H9 (cell line): ENCODE measurements at regions not wholly inside any gene's neighbourhood (a gene's known extent, or its start where the extent isn't known, plus 50 kb on each side); places are given as distances from the start of the nearest gene placed in this dataset.

ENCODE experiments used
- DNase-seq: peaks from one replicate; pipeline ENCODE4 v3.0.0-alpha.2; 2017
- H2AFZ ChIP-seq: one replicate; pipeline ENCODE4 v1.6.1; 2013; ENCODE audit warnings: mild to moderate bottlenecking, low read length, control low read depth, moderate library complexity
- H2AK5ac ChIP-seq: 2 replicates; pipeline ENCODE4 v1.6.1; 2013; ENCODE audit warnings: low read length, control low read depth, mixed read lengths; ENCODE audit not compliant: insufficient read length
- H2BK120ac ChIP-seq: one replicate; pipeline ENCODE4 v1.6.1; 2013; ENCODE audit warnings: low read depth, mild to moderate bottlenecking, low read length, control low read depth, inconsistent platforms; ENCODE audit not compliant: poor library complexity, severe bottlenecking
- H2BK12ac ChIP-seq: 2 replicates; pipeline ENCODE4 v1.6.1; 2013; ENCODE audit warnings: low read length, control low read depth, mixed read lengths, low read depth; ENCODE audit not compliant: insufficient read length
- H2BK15ac ChIP-seq: 2 replicates; pipeline ENCODE4 v1.6.1; 2013; ENCODE audit warnings: low read depth, low read length, control low read depth
- H2BK20ac ChIP-seq: one replicate; pipeline ENCODE4 v1.6.1; 2013; ENCODE audit warnings: low read depth, mild to moderate bottlenecking, low read length, control low read depth, inconsistent platforms; ENCODE audit not compliant: poor library complexity, severe bottlenecking
- H2BK5ac ChIP-seq: 2 replicates; pipeline ENCODE4 v1.6.1; 2013; ENCODE audit warnings: low read length, control low read depth, mixed read lengths; ENCODE audit not compliant: insufficient read length
- H3K14ac ChIP-seq: 2 replicates; pipeline ENCODE4 v1.6.1; 2013; ENCODE audit warnings: low read length, control low read depth; ENCODE audit not compliant: insufficient read depth
- H3K18ac ChIP-seq: 2 replicates; pipeline ENCODE4 v1.6.1; 2013; ENCODE audit warnings: low read depth, mild to moderate bottlenecking, mixed read lengths, low read length, control low read depth; ENCODE audit not compliant: insufficient read length
- H3K23ac ChIP-seq: 2 replicates; pipeline ENCODE4 v1.6.1; 2013; ENCODE audit warnings: low read length, control low read depth, mixed read lengths, low read depth; ENCODE audit not compliant: insufficient read length
- H3K23me2 ChIP-seq: 2 replicates; pipeline ENCODE4 v1.6.1; 2013; ENCODE audit warnings: low read depth, mild to moderate bottlenecking, mixed read lengths, low read length, control low read depth; ENCODE audit not compliant: insufficient read length, poor library complexity, severe bottlenecking
- H3K27ac ChIP-seq: 2 replicates; pipeline ENCODE4 v1.5.1; 2013; ENCODE audit warnings: low read length, control low read depth, mixed read lengths, low read depth; ENCODE audit not compliant: insufficient read length
- H3K27me3 ChIP-seq: 2 replicates; pipeline ENCODE4 v1.6.1; 2013; ENCODE audit warnings: low read length, control low read depth, inconsistent platforms; ENCODE audit not compliant: insufficient read depth
- H3K4ac ChIP-seq: 2 replicates; pipeline ENCODE4 v1.6.1; 2013; ENCODE audit warnings: low read depth, mild to moderate bottlenecking, control low read depth, inconsistent platforms, low read length, moderate library complexity
- H3K4me1 ChIP-seq: 2 replicates; pipeline ENCODE4 v1.6.1; 2013; ENCODE audit warnings: low read length, control low read depth, inconsistent platforms; ENCODE audit not compliant: insufficient read depth
- H3K4me2 ChIP-seq: 2 replicates; pipeline ENCODE4 v1.6.1; 2013; ENCODE audit warnings: low read length, control low read depth, mixed read lengths; ENCODE audit not compliant: insufficient read length, insufficient read depth
- H3K56ac ChIP-seq: 2 replicates; pipeline ENCODE4 v1.6.1; 2013; ENCODE audit warnings: low read depth, mild to moderate bottlenecking, mixed read lengths, low read length, control low read depth; ENCODE audit not compliant: insufficient read length
- H3K79me1 ChIP-seq: 2 replicates; pipeline ENCODE4 v1.6.1; 2013; ENCODE audit warnings: low read depth, mild to moderate bottlenecking, moderate library complexity, low read length, control low read depth, inconsistent platforms; ENCODE audit not compliant: insufficient read depth, poor library complexity, severe bottlenecking
- H3K79me2 ChIP-seq: 2 replicates; pipeline ENCODE4 v1.6.1; 2013; ENCODE audit warnings: low read length, control low read depth, inconsistent platforms; ENCODE audit not compliant: insufficient read depth
- H3K9ac ChIP-seq: 2 replicates; pipeline ENCODE4 v1.6.1; 2013; ENCODE audit warnings: low read length, control low read depth, mixed read lengths; ENCODE audit not compliant: insufficient read length; ENCODE audit errors: extremely low read depth
- H3K9me3 ChIP-seq: one replicate; pipeline ENCODE4 v1.6.1; 2013; ENCODE audit warnings: low read depth, low read length, inconsistent platforms; ENCODE audit not compliant: control insufficient read depth
- H3T11ph ChIP-seq: one replicate; pipeline ENCODE4 v1.6.1; 2013; ENCODE audit warnings: mild to moderate bottlenecking, low read length, control low read depth, inconsistent platforms
- H4K20me1 ChIP-seq: one replicate; pipeline ENCODE4 v1.6.1; 2013; ENCODE audit not compliant: control insufficient read depth, insufficient read length, insufficient read depth
- H4K5ac ChIP-seq: 2 replicates; pipeline ENCODE4 v1.6.1; 2013; ENCODE audit warnings: low read depth, mild to moderate bottlenecking, mixed read lengths, low read length, control low read depth; ENCODE audit not compliant: insufficient read length
- H4K8ac ChIP-seq: replicated peaks from 2 replicates; pipeline ENCODE4 v1.6.1; 2013; ENCODE audit warnings: low read length, control low read depth, mixed read lengths, low read depth; ENCODE audit not compliant: insufficient read length
- H4K91ac ChIP-seq: 2 replicates; pipeline ENCODE4 v1.6.1; 2013; ENCODE audit warnings: low read depth, mild to moderate bottlenecking, moderate library complexity, mixed read lengths, low read length, control low read depth; ENCODE audit not compliant: insufficient read length
- H3K27ac Mint-ChIP-seq, 3 experiments: 2 replicates in 2 of 3; 3 replicates in 1 of 3; pipeline ENCODE4 v1.8.0; 2020 to 2021; ENCODE audit warnings: mixed read lengths in 3 of 3, mild to moderate bottlenecking in 1 of 3, moderate library complexity in 1 of 3
- H3K27me3 Mint-ChIP-seq: 2 replicates; pipeline ENCODE4 v1.8.0; 2021; ENCODE audit warnings: low read depth, mild to moderate bottlenecking, moderate library complexity, mixed read lengths
- H3K36me3 Mint-ChIP-seq, 3 experiments: 2 replicates in 2 of 3; 3 replicates in 1 of 3; pipeline ENCODE4 v1.8.0; 2020 to 2021; ENCODE audit warnings: low read depth in 3 of 3, mixed read lengths in 3 of 3; ENCODE audit not compliant: insufficient read depth in 1 of 3
- H3K4me1 Mint-ChIP-seq, 2 experiments: 2 replicates each; pipeline ENCODE4 v1.8.0; 2020; ENCODE audit warnings: mixed read lengths in 2 of 2
- H3K4me3 Mint-ChIP-seq, 2 experiments: 2 replicates in 1 of 2; 3 replicates in 1 of 2; pipeline ENCODE4 v1.8.0; 2020 to 2021; ENCODE audit warnings: mild to moderate bottlenecking in 2 of 2, mixed read lengths in 2 of 2, moderate library complexity in 1 of 2
- H3K9me3 Mint-ChIP-seq, 2 experiments: 2 replicates in 1 of 2; 3 replicates in 1 of 2; pipeline ENCODE4 v1.8.0; 2020; ENCODE audit warnings: mild to moderate bottlenecking in 2 of 2, mixed read lengths in 2 of 2, moderate library complexity in 1 of 2
- CTCF ChIP-seq: fragments of 200-600 bp; sonication (generic); conservative IDR thresholded peaks from 3 replicates; pipeline ENCODE4 v1.8.0; 2021; ENCODE audit warnings: antibody characterized with exemption, mild to moderate bottlenecking
- WGBS: extraction: QIAGEN DNeasy Blood & Tissue Kit; methylation state at CpG from one replicate; pipeline ENCODE4 v1.1.7; 2013; ENCODE audit warnings: missing lambda C conversion rate, low lambda C conversion rate, mixed read lengths; ENCODE audit not compliant: insufficient read length; ENCODE audit errors: extremely low coverage; 5-methylcytosine and 5-hydroxymethylcytosine counted together

DNA sequence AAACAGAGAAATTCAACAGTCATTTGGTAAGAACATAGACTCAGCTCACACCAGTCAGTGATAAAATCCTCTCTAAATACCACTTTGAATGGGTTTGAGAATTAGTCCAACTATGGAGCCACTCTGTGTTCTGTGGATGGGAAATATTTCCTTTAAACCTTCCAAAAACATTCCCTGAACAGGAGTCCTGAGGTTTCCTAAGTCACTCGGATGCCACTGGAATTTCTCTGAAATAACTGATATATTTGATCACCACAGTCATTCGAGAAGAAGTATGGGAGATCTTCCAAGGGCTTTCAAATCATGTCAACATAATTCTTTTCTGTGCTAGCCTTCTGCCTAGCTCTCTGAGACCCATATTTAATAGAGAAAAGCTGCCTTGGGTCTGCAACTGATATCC, 958.6 kb downstream of the STIM2 start:
- H2AK5ac ChIP-seq, result no peak overlapping the region
- no peak overlapping the region for H4K91ac ChIP-seq
- H3K4me1 ChIP-seq, result no peaks in the 10 kb centered on the region
- Mint-ChIP-seq H3K9me3 (peaks cover 23% of the 10 kb centered on the region in 2 experiments), H3K27me3 (no peaks in the 10 kb centered on the region), H3K36me3 (peaks cover 9 to 20% (median 12%) of the 10 kb centered on the region in 3 experiments), H3K4me1 (no peaks in the 10 kb centered on the region), H3K27ac (no peak overlapping the region), H3K4me3 (no peak overlapping the region)
- no peaks in the 10 kb centered on the region for H3K23me2 ChIP-seq
- no peaks in the 10 kb centered on the region for H4K20me1 ChIP-seq
- H2BK5ac ChIP-seq, result no peak overlapping the region
- H2BK20ac ChIP-seq, result no peak overlapping the region
- H4K8ac ChIP-seq, result no peak overlapping the region
- H3K23ac ChIP-seq, result no peak overlapping the region
- peaks cover 11% of the 10 kb centered on the region for H3K9me3 ChIP-seq
- H4K5ac ChIP-seq, result no peak overlapping the region
- H2BK12ac ChIP-seq, result no peak overlapping the region
- H3K4ac ChIP-seq, result no peak overlapping the region
- TF ChIP-seq CTCF, result no peak
- H3K18ac ChIP-seq, result no peak overlapping the region
- no peaks in the 10 kb centered on the region for H3K79me1 ChIP-seq
- H3K4me2 ChIP-seq, result no peak overlapping the region
- no peak overlapping the region for H3K9ac ChIP-seq
- H3K56ac ChIP-seq, result no peak overlapping the region
- no peak overlapping the region for H2AFZ ChIP-seq
- no peak overlapping the region for H2BK120ac ChIP-seq
- H3K79me2 ChIP-seq, result no peaks in the 10 kb centered on the region
- DNase-seq, result no peak
- H3K27ac ChIP-seq, result no peak overlapping the region
- H3T11ph ChIP-seq, result no peak overlapping the region
- WGBS, result no CpG with 5 or more reads among the region's 2 CpGs
- H3K14ac ChIP-seq, result no peak overlapping the region
- no peak overlapping the region for H2BK15ac ChIP-seq
- no peaks in the 10 kb centered on the region for H3K27me3 ChIP-seq
